ENCODE measurements at regions not wholly inside any gene's neighbourhood (a gene's known extent, or its start where the extent isn't known, plus 50 kb on each side); places are given as distances from the start of the nearest gene placed in this dataset.

GRCh38 chr11:115590254-115590653, 86.0 kb upstream of the CADM1 start:
- DNase-seq (ENCODE audit: low spot score in 2 of 2): no peak
- H3K9me3 ChIP-seq: no peaks in the 10 kb centered on the region
- no peaks in the 10 kb centered on the region for H3K36me3 ChIP-seq
- H3K27ac ChIP-seq: no peak overlapping the region
- intact Hi-C loops (cut with DNase I): no loop called here
- TF ChIP-seq, protein P1, sequence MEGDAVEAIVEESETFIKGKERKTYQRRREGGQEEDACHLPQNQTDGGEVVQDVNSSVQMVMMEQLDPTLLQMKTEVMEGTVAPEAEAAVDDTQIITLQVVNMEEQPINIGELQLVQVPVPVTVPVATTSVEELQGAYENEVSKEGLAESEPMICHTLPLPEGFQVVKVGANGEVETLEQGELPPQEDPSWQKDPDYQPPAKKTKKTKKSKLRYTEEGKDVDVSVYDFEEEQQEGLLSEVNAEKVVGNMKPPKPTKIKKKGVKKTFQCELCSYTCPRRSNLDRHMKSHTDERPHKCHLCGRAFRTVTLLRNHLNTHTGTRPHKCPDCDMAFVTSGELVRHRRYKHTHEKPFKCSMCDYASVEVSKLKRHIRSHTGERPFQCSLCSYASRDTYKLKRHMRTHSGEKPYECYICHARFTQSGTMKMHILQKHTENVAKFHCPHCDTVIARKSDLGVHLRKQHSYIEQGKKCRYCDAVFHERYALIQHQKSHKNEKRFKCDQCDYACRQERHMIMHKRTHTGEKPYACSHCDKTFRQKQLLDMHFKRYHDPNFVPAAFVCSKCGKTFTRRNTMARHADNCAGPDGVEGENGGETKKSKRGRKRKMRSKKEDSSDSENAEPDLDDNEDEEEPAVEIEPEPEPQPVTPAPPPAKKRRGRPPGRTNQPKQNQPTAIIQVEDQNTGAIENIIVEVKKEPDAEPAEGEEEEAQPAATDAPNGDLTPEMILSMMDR (IDR thresholded peaks at IDR 0.05): no peak
- no peaks in the 10 kb centered on the region for H3K4me1 ChIP-seq
- no peak overlapping the region for H3K4me3 ChIP-seq
- no peaks in the 10 kb centered on the region for H3K27me3 ChIP-seq

DNA sequence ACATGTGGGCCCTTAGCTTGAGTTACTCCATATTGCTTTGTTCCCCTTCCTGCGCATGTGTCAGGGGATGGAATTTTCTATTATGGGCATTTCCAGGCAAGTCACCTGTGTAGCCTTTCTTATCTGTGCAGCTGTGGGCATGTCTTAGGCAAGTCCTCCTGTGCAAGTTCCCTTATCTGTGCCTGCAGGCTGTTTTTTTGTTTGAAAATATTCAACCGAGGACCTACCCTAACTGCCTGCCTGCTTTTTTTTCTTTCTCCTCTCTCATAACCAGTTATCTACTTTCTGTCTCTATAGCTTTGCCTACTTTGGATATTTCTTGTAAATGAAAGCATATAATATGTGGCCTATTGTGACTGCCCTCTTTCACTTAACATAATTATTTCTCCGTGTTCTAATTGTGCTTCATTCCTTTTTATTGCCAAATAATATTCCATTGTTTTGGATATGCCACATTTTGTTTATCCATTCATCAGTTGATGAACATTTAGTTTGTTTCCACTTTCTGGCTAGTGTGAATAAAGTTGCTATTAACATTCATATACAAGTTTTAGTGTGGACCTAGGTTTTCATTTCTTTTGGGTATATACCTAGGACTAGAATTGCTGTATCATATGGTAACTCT, 83.6 kb upstream of the CADM1 start:
- intact Hi-C loops (cut with DNase I): no loop called here
- TF ChIP-seq, protein P1 (IDR thresholded peaks at IDR 0.05): no peak
- no peak for DNase-seq (ENCODE audit: low spot score in 2 of 2)
- Histone ChIP-seq H3K36me3 (no peaks in the 10 kb centered on the region), H3K27me3 (no peaks in the 10 kb centered on the region), H3K27ac (no peak overlapping the region), H3K4me3 (no peak overlapping the region), H3K4me1 (no peaks in the 10 kb centered on the region), H3K9me3 (no peaks in the 10 kb centered on the region)

DNA sequence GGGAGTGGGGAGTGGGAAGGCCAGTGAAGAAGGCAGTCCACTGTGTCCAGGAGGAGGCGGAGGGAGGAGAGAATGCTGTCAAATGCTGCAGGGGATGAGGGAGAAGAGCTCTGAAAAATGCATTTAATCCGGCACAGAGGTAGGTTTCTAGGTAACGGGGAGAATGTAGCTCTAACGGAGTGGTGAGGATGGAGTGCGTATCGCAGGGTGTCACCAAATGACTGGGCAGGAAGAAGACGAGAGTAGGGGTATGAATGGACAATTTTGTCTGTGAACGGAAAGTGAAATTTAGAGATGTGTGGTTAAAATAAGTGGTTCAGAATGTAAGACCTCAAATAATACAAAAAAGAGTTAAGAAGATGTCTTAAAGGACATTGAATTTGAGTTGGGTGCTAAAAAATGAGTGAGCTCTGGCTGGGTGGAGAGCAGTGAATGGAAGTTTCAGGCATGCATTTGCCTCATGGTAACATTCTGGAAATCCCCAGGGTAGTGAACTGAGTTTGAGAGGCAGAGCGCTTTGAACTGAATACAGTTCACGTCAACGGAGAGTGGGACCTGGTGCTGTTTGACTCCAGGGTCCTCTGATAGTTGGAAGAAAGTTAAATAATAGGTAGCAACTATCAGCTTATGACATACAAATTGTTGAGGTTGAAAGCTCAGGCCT, 81.3 kb upstream of the CADM1 start:
- no peak for DNase-seq (ENCODE audit: low spot score in 2 of 2)
- Histone ChIP-seq H3K4me3 (no peak overlapping the region), H3K27me3 (no peaks in the 10 kb centered on the region), H3K4me1 (no peaks in the 10 kb centered on the region), H3K9me3 (no peaks in the 10 kb centered on the region), H3K36me3 (no peaks in the 10 kb centered on the region), H3K27ac (no peak overlapping the region)
- intact Hi-C loops (cut with DNase I): no loop called here
- TF ChIP-seq, protein P1 (IDR thresholded peaks at IDR 0.05): no peak

GRCh38 chr11:115581871-115582639, 77.8 kb upstream of the CADM1 start:
- TF ChIP-seq, protein P1 (IDR thresholded peaks at IDR 0.05): no peak
- intact Hi-C loops (cut with DNase I): no loop called here
- no peaks in the 10 kb centered on the region for H3K27me3 ChIP-seq

DNA sequence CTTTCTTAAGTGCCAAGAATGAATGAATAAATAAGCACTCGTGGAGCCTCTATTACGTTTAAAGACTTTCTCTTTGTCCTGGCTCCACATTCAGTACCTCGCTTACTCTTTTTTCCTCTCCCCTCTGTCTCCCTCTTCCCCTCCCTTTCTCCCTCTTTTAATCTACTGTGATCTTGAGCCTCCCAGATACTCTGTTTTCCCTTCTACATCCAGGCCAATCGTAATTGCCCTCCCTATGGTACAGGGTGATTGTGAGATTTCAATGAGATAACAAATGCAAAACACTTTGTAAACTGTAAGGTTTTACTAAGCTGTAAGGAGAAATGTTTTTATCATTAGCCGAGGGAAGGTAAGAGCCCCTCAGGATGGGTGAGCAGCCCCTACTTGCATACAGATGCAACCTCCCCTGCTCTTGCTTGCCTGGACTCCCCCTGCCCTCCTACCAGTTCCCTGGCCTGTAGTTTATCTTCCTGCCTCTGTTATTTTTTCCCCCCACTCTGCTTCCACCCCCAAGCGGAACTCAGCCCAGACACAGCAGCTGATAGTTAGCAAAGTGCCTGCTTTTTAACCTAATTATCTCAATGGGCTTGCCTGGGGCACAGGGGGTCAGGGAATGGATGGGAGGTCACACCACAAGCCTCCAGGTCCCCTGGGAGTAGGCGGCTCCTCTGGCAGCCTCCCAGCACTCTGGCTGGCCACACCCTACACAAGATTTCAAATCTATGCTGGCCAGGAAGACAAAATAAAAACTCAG, 76.9 kb upstream of the CADM1 start:
- Histone ChIP-seq H3K27ac (no peak overlapping the region), H3K4me3 (no peak overlapping the region), H3K9me3 (no peaks in the 10 kb centered on the region), H3K4me1 (no peaks in the 10 kb centered on the region), H3K36me3 (no peaks in the 10 kb centered on the region), H3K27me3 (no peaks in the 10 kb centered on the region)
- intact Hi-C loops (cut with DNase I): no loop called here
- no peak for DNase-seq (ENCODE audit: low spot score in 2 of 2)
- TF ChIP-seq, protein P1 (IDR thresholded peaks at IDR 0.05): no peak

More at GRCh38 chr11:115581871-115582639, 77.8 kb upstream of the CADM1 start:
- Histone ChIP-seq H3K9me3 (no peaks in the 10 kb centered on the region), H3K4me1 (no peaks in the 10 kb centered on the region), H3K4me3 (no peak overlapping the region), H3K27ac (no peak overlapping the region), H3K36me3 (no peaks in the 10 kb centered on the region)
- DNase-seq (ENCODE audit: low spot score in 2 of 2): no peak
